ENCODE measurements at regions not wholly inside any gene's neighbourhood (a gene's known extent, or its start where the extent isn't known, plus 50 kb on each side); places are given as distances from the start of the nearest gene placed in this dataset.

GRCh38 chr6:37580176-37580955 is 80.7 kb upstream of the CCDC167 start:
- Histone ChIP-seq H3K9me3 (no peaks in the 10 kb centered on the region), H3K36me3 (ENCODE audit: control insufficient read depth, insufficient read depth, low read length) (no peaks in the 10 kb centered on the region), H3K4me3 (ENCODE audit: low read depth, low read length) (no peak overlapping the region), H3K4me1 (peaks cover 11% of the 10 kb centered on the region; the same call in 1 of the 2 replicates), H3K27me3 (replicated peaks; ENCODE audit: control insufficient read depth, insufficient read depth, low read length) (no peaks in the 10 kb centered on the region)
- no peaks in the 10 kb centered on the region for H3K36me3 Mint-ChIP-seq (ENCODE audit: insufficient read depth, unreplicated experiment)
- H3K27ac Mint-ChIP-seq (ENCODE audit: unreplicated experiment) = no peak overlapping the region
- intact Hi-C loops (cut with micrococcal nuclease; ENCODE audit: unreplicated experiment) = no loop called here
- DNase-seq = no peak
- BruUV-seq (replicated peaks) = no TSS peak
- no peak for TF ChIP-seq CTCF (IDR thresholded peaks at IDR 0.05; ENCODE audit: insufficient read depth in 1 of 2, low read depth in 1 of 2, low read length in 1 of 2, severe bottlenecking in 1 of 2, unreplicated experiment in 1 of 2)
- CTCF ChIA-PET = interaction anchor here (0.7 kb wide), 1 partner anchor 23 kb away, joined by 3 read pairs; no protein-coding TSS in a partner anchor
- no peaks in the 10 kb centered on the region for H3K9me3 Mint-ChIP-seq (ENCODE audit: unreplicated experiment)
- H3K4me3 Mint-ChIP-seq (ENCODE audit: unreplicated experiment) = no peak overlapping the region
- peaks cover 12% of the 10 kb centered on the region for H3K4me1 Mint-ChIP-seq (ENCODE audit: low read depth, unreplicated experiment)
- POLR2A ChIA-PET = no interaction called here
- no peaks in the 10 kb centered on the region for H3K27me3 Mint-ChIP-seq (ENCODE audit: insufficient read depth, unreplicated experiment)

GRCh38 chr6:37579444-37580067 is 79.9 kb upstream of the CCDC167 start:
- no peaks in the 10 kb centered on the region for H3K36me3 ChIP-seq (ENCODE audit: control insufficient read depth, insufficient read depth, low read length)
- no peak for DNase-seq
- intact Hi-C loops (cut with micrococcal nuclease; ENCODE audit: unreplicated experiment) = no loop called here
- H3K9me3 ChIP-seq = no peaks in the 10 kb centered on the region
- no peaks in the 10 kb centered on the region for H3K27me3 Mint-ChIP-seq (ENCODE audit: insufficient read depth, unreplicated experiment)
- POLR2A ChIA-PET = no interaction called here
- peaks cover 11% of the 10 kb centered on the region; the same call in 1 of the 2 replicates for H3K4me1 ChIP-seq
- H3K27me3 ChIP-seq (replicated peaks; ENCODE audit: control insufficient read depth, insufficient read depth, low read length) = no peaks in the 10 kb centered on the region
- no peak overlapping the region for H3K4me3 ChIP-seq (ENCODE audit: low read depth, low read length)
- peaks cover 12% of the 10 kb centered on the region for H3K4me1 Mint-ChIP-seq (ENCODE audit: low read depth, unreplicated experiment)
- no TSS peak for BruUV-seq (replicated peaks)
- no peak overlapping the region for H3K4me3 Mint-ChIP-seq (ENCODE audit: unreplicated experiment)
- no peak for TF ChIP-seq CTCF (IDR thresholded peaks at IDR 0.05; ENCODE audit: insufficient read depth in 1 of 2, low read depth in 1 of 2, low read length in 1 of 2, severe bottlenecking in 1 of 2, unreplicated experiment in 1 of 2)
- no peaks in the 10 kb centered on the region for H3K9me3 Mint-ChIP-seq (ENCODE audit: unreplicated experiment)
- H3K27ac Mint-ChIP-seq (ENCODE audit: unreplicated experiment) = no peak overlapping the region
- CTCF ChIA-PET = no interaction called here
- H3K36me3 Mint-ChIP-seq (ENCODE audit: insufficient read depth, unreplicated experiment) = no peaks in the 10 kb centered on the region

- BruUV-seq (replicated peaks) = no TSS peak
- Mint-ChIP-seq H3K9me3 (ENCODE audit: unreplicated experiment) (no peaks in the 10 kb centered on the region), H3K4me1 (ENCODE audit: low read depth, unreplicated experiment) (peaks cover 12% of the 10 kb centered on the region), H3K27ac (ENCODE audit: unreplicated experiment) (no peak overlapping the region), H3K36me3 (ENCODE audit: insufficient read depth, unreplicated experiment) (no peaks in the 10 kb centered on the region), H3K4me3 (ENCODE audit: unreplicated experiment) (no peak overlapping the region), H3K27me3 (ENCODE audit: insufficient read depth, unreplicated experiment) (no peaks in the 10 kb centered on the region)
- no peak overlapping the region for H3K4me3 ChIP-seq (ENCODE audit: low read depth, low read length)
- CTCF ChIA-PET = interaction anchor here (0.7 kb wide), 1 partner anchor 142 kb away, joined by 3 read pairs; no protein-coding TSS in a partner anchor
- H3K27me3 ChIP-seq (replicated peaks; ENCODE audit: control insufficient read depth, insufficient read depth, low read length) = no peaks in the 10 kb centered on the region
- no peaks in the 10 kb centered on the region for H3K36me3 ChIP-seq (ENCODE audit: control insufficient read depth, insufficient read depth, low read length)
- no peak for DNase-seq
- peaks cover 11% of the 10 kb centered on the region; the same call in 1 of the 2 replicates for H3K4me1 ChIP-seq
- POLR2A ChIA-PET = no interaction called here
- no peak for TF ChIP-seq CTCF (IDR thresholded peaks at IDR 0.05; ENCODE audit: insufficient read depth in 1 of 2, low read depth in 1 of 2, low read length in 1 of 2, severe bottlenecking in 1 of 2, unreplicated experiment in 1 of 2)
- no peaks in the 10 kb centered on the region for H3K9me3 ChIP-seq
- intact Hi-C loops (cut with micrococcal nuclease; ENCODE audit: unreplicated experiment) = no loop called here
Observed at GRCh38 chr6:37578104-37578503, 78.4 kb upstream of the CCDC167 start.
